Sigmoid colon (tissue), 6 donors: ENCODE measurements at regions not wholly inside any gene's neighbourhood (a gene's known extent, or its start where the extent isn't known, plus 50 kb on each side); places are given as distances from the start of the nearest gene placed in this dataset.
"Not testable (repeated sequence)": the region's sequence is repeated elsewhere in the genome, so short reads cannot be mapped to it uniquely, and the experiment has no call there.

Experiments used
- DNase-seq: peaks from one replicate; pipeline ENCODE4 v3.0.0-alpha.2; 2019
- H3K27ac ChIP-seq, 4 donors: fragments of 200-600 bp; sonication (generic); one replicate each; pipeline ENCODE4 v1.5.1; 2016 to 2019; ENCODE audit warnings: mild to moderate bottlenecking in 1 of 4
- H3K27me3 ChIP-seq, 3 donors: fragments of 200-600 bp; sonication (generic); one replicate each; pipeline ENCODE4 v1.5.1; 2019; ENCODE audit warnings: mild to moderate bottlenecking in 1 of 3
- H3K36me3 ChIP-seq, 4 donors: fragments of 200-600 bp; sonication (generic); one replicate each; pipeline ENCODE4 v1.5.1; 2016 to 2019
- H3K4me1 ChIP-seq, 4 donors: fragments of 200-600 bp; sonication (generic); one replicate each; pipeline ENCODE4 v1.5.1; 2017 to 2019
- H3K4me3 ChIP-seq, 4 donors: fragments of 200-600 bp; sonication (generic); one replicate each; pipeline ENCODE4 v1.5.1; 2017 to 2019; ENCODE audit warnings: mild to moderate bottlenecking in 2 of 4, moderate library complexity in 1 of 4
- H3K9me3 ChIP-seq, 4 donors: fragments of 200-600 bp in 3 of 4; sonication (generic) in 3 of 4; one replicate each; pipeline versions ENCODE4 v1.5.1 to v1.6.1; 2013 to 2019
- EP300 ChIP-seq, 4 donors: sonication (generic); formaldehyde crosslinking; IDR thresholded peaks; one replicate each; pipeline ENCODE4 v1.6.1; 2017; ENCODE audit warnings: antibody characterized with exemption in 4 of 4
- POLR2A ChIP-seq, 2 donors: fragments of 450-650 bp; IDR thresholded peaks; one replicate each; pipeline ENCODE4 v1.6.1; 2016; ENCODE audit warnings: antibody characterized with exemption in 2 of 2, mild to moderate bottlenecking in 2 of 2, moderate library complexity in 2 of 2
- POLR2AphosphoS5 ChIP-seq, 4 donors: sonication (generic); formaldehyde crosslinking; IDR thresholded peaks; one replicate each; pipeline ENCODE4 v1.6.1; 2017; ENCODE audit warnings: antibody characterized with exemption in 4 of 4
- WGBS, 2 donors: extraction: QIAGEN DNeasy Blood & Tissue Kit; methylation state at CpG; one replicate each; pipeline ENCODE4 v1.1.7; 2013; 5-methylcytosine and 5-hydroxymethylcytosine counted together
- intact Hi-C: fragments of 100-400 bp; cut with DNase I; formaldehyde crosslinking; loops from one replicate; pipeline ENCODE4 v1.15.1; 2023
- TF ChIP-seq, protein P1 (sequence below), 4 experiments: fragments of 450-650 bp in 3 of 4; fragments of 200-600 bp in 1 of 4; IDR thresholded peaks; one replicate each; pipeline ENCODE4 v1.5.1; 2016 to 2019; ENCODE audit warnings: antibody characterized with exemption in 4 of 4, mild to moderate bottlenecking in 3 of 4, moderate library complexity in 2 of 4
- donor health status: healthy with polysubstance abuse.
- donor health status: healthy.

DNA sequence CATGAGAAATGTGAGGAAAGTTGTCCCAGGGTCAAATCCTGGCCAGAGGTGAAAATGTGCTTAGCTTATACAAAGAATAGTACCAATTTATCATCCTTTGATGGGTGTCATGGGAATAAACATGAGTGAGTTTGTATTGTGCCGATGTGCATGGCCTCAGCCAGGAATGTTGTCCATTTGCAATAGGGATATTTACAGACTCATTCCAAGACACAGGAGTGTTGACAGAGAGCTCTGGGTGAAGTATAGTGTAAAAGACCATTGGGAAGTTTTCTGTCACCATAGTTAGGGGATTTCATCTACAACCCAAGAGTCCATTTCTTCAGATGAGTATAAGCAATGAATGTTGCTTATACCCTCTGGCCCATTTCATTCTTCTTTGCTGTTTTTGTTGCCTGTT lies 160.1 kb downstream of the DMAC1 start:
- 87 to 94% methylated on average over 1 of the region's 1 CpG for WGBS, 2 donors
- H3K27ac ChIP-seq, result no peak overlapping the region
- DNase-seq, result no peak
- TF ChIP-seq POLR2A (IDR thresholded peaks at IDR 0.05), result no peak
- TF ChIP-seq, protein P1, sequence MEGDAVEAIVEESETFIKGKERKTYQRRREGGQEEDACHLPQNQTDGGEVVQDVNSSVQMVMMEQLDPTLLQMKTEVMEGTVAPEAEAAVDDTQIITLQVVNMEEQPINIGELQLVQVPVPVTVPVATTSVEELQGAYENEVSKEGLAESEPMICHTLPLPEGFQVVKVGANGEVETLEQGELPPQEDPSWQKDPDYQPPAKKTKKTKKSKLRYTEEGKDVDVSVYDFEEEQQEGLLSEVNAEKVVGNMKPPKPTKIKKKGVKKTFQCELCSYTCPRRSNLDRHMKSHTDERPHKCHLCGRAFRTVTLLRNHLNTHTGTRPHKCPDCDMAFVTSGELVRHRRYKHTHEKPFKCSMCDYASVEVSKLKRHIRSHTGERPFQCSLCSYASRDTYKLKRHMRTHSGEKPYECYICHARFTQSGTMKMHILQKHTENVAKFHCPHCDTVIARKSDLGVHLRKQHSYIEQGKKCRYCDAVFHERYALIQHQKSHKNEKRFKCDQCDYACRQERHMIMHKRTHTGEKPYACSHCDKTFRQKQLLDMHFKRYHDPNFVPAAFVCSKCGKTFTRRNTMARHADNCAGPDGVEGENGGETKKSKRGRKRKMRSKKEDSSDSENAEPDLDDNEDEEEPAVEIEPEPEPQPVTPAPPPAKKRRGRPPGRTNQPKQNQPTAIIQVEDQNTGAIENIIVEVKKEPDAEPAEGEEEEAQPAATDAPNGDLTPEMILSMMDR (IDR thresholded peaks at IDR 0.05), result no peak
- no peak for TF ChIP-seq POLR2AphosphoS5 (IDR thresholded peaks at IDR 0.05)
- no peak for TF ChIP-seq EP300 (IDR thresholded peaks at IDR 0.05)
- H3K4me1 ChIP-seq, result peaks cover 0 to 18% (median 5%) of the 10 kb centered on the region in 4 donors
- H3K9me3 ChIP-seq, result no peaks in the 10 kb centered on the region
- intact Hi-C loops, result no loop called here
- no peaks in the 10 kb centered on the region for H3K27me3 ChIP-seq
- H3K36me3 ChIP-seq, result no peaks in the 10 kb centered on the region
- no peak overlapping the region for H3K4me3 ChIP-seq

DNA sequence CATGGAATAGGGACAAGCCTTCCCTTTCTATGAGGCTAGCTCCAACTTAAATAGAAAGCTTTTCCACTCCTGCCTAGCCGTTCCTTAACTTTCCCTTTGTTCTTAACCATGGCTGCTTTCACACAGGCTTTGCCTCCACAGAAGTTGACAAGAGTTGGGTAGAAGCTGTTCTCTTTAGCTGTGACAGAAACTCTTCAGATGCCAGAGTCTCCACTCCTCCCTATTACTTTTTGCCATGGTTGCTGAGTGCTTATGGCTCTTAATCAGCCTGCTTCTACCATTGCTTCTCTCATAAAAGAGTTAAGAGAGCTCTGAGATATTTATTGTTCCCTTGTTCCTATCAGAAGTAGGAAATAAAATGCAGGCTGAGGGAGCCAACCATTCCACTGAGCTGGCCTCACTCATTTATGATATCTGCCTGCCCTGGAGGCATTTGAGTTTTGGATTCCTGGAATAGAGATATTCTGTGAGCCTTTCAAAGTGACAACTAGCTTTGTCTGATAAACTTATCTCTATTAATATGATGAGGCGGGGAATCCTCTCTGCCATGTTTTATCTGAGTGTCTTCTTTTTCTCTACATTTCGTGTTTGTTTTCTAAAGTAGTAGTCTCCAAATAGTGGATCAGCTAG lies 162.6 kb downstream of the DMAC1 start:
- WGBS, 2 donors, result 75 to 92% methylated on average over 3 of the region's 3 CpGs
- no peaks in the 10 kb centered on the region for H3K9me3 ChIP-seq
- H3K36me3 ChIP-seq, result no peaks in the 10 kb centered on the region
- intact Hi-C loops, result no loop called here
- no peak for DNase-seq
- no peak overlapping the region for H3K4me3 ChIP-seq
- TF ChIP-seq POLR2A (IDR thresholded peaks at IDR 0.05) (no peak), POLR2AphosphoS5 (IDR thresholded peaks at IDR 0.05) (no peak)
- TF ChIP-seq, protein P1 (IDR thresholded peaks at IDR 0.05), result no peak
- no peak overlapping the region for H3K27ac ChIP-seq
- peaks cover 0 to 18% (median 5%) of the 10 kb centered on the region in 4 donors for H3K4me1 ChIP-seq
- no peaks in the 10 kb centered on the region for H3K27me3 ChIP-seq

DNA sequence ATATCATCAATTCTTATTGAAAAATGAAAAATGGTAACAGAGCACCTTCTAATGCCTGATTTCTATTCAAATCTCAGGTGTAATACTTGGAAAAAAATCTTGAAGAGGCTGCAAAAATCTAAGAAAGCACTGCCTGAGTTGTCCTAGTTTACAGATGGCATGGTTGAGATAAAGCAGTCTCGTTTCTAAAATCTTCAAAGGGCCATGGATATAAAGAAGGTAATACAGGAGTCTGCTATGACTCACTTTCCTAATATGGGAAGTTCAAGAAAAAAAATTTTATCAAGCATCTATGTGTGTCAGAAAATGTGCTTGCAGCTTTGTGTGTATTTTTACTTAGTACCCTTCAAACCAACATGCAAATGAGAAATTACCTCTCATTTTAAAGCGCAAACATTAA lies 163.3 kb downstream of the DMAC1 start:
- intact Hi-C loops, result no loop called here
- no peaks in the 10 kb centered on the region for H3K36me3 ChIP-seq
- no peaks in the 10 kb centered on the region for H3K27me3 ChIP-seq
- H3K4me3 ChIP-seq, result no peak overlapping the region
- no peak for DNase-seq
- no peak overlapping the region for H3K27ac ChIP-seq
- WGBS, 2 donors, result 73 to 75% methylated on average over 2 of the region's 2 CpGs
- H3K4me1 ChIP-seq, result peaks cover 0 to 18% (median 5%) of the 10 kb centered on the region in 4 donors
- TF ChIP-seq, protein P1 (IDR thresholded peaks at IDR 0.05), result no peak
- TF ChIP-seq EP300 (IDR thresholded peaks at IDR 0.05), result no peak
- TF ChIP-seq POLR2A (IDR thresholded peaks at IDR 0.05), result no peak
- TF ChIP-seq POLR2AphosphoS5 (IDR thresholded peaks at IDR 0.05), result no peak
- no peaks in the 10 kb centered on the region for H3K9me3 ChIP-seq

DNA sequence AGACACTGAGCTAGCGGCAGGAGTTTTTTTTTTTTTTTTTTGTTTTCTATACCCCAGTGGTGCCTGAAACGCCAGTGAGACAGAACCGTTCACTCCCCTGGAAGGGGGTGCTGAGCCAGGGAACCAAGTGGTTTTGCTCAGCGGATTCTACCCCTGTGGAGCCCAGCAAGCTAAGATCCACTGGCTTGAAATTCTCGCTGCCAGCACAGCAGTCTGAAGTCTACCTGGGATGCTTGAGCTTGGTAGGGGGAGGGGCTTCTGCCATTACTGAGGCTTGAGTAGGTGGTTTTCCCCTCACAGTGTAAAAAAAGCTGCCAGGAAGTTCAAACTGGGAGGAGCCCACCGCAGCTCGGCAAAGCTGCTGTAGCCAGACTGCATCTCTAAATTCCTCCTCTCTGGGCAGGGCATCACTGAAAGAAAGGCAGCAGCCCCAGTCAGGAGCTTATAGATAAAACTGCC lies 173.0 kb downstream of the DMAC1 start:
- H3K4me1 ChIP-seq, DNase-seq, H3K36me3 ChIP-seq, H3K27ac ChIP-seq, H3K9me3 ChIP-seq, H3K4me3 ChIP-seq, H3K27me3 ChIP-seq, intact Hi-C loops: not testable (repeated sequence)
- 38 to 77% methylated on average over 7 of the region's 7 CpGs for WGBS, 2 donors

DNA sequence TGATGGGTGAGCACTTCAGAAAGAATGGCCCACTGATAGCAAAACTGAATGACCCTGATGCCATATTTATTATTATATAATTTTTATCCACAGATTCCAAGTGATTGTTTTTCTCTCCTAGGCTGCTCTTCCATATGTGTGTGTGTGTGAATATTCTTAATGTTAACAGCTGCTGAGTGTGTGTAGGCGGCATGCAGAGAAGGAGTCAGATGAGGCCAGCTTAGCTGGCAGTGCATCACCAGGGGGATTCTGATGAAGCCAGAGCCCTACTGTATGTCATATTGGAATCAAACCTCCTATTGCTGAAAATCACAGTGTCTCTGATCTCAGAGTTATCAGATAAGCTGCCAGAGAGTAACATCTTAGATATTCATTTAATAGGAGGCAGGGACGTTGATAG lies 177.1 kb downstream of the DMAC1 start:
- no peak for DNase-seq
- intact Hi-C loops, result no loop called here
- H3K27ac ChIP-seq, result no peak overlapping the region
- WGBS, 2 donors, result 40 to 83% methylated on average over 2 of the region's 2 CpGs
- H3K4me3 ChIP-seq, result no peak overlapping the region
- TF ChIP-seq EP300 (IDR thresholded peaks at IDR 0.05), result no peak
- TF ChIP-seq, protein P1 (IDR thresholded peaks at IDR 0.05), result no peak
- no peak for TF ChIP-seq POLR2AphosphoS5 (IDR thresholded peaks at IDR 0.05)
- no peak for TF ChIP-seq POLR2A (IDR thresholded peaks at IDR 0.05)
- no peaks in the 10 kb centered on the region for H3K27me3 ChIP-seq
- H3K9me3 ChIP-seq, result no peaks in the 10 kb centered on the region
- H3K36me3 ChIP-seq, result no peaks in the 10 kb centered on the region
- H3K4me1 ChIP-seq, result no peaks in the 10 kb centered on the region
